ENCODE measurements at regions not wholly inside any gene's neighbourhood (a gene's known extent, or its start where the extent isn't known, plus 50 kb on each side); places are given as distances from the start of the nearest gene placed in this dataset.

GRCh38 chr11:90717522-90717921 lies 494.7 kb upstream of the CHORDC1 start:
- no peak for ATAC-seq
- no peaks in the 10 kb centered on the region for H3K27me3 ChIP-seq
- H3K27ac ChIP-seq, result no peak overlapping the region
- TF ChIP-seq POLR2A (IDR thresholded peaks at IDR 0.05), result no peak
- TF ChIP-seq CTCF (IDR thresholded peaks at IDR 0.05), result no peak
- H3K4me3 ChIP-seq, result no peak overlapping the region
- intact Hi-C loops (cut with DNase I), result no loop called here
- H3K4me1 ChIP-seq, result no peaks in the 10 kb centered on the region
- no peaks in the 10 kb centered on the region for H3K9me3 ChIP-seq
- DNase-seq, result no peak
- no peaks in the 10 kb centered on the region for H3K36me3 ChIP-seq

- intact Hi-C loops (cut with DNase I), result no loop called here
- Histone ChIP-seq H3K4me3 (no peak overlapping the region), H3K27me3 (no peaks in the 10 kb centered on the region), H3K4me1 (no peaks in the 10 kb centered on the region), H3K36me3 (no peaks in the 10 kb centered on the region), H3K27ac (no peak overlapping the region), H3K9me3 (no peaks in the 10 kb centered on the region)
- DNase-seq (no peak), ATAC-seq (no peak)
- TF ChIP-seq CTCF (IDR thresholded peaks at IDR 0.05) (no peak), POLR2A (IDR thresholded peaks at IDR 0.05) (no peak)
These were observed 482.8 kb upstream of the CHORDC1 start for GRCh38 chr11:90705661-90706060.

- no peak for DNase-seq
- intact Hi-C loops (cut with DNase I), result no loop called here
- H3K9me3 ChIP-seq, result no peaks in the 10 kb centered on the region
- no peaks in the 10 kb centered on the region for H3K4me1 ChIP-seq
- H3K27me3 ChIP-seq, result no peaks in the 10 kb centered on the region
- WGBS (ENCODE audit: insufficient coverage, low coverage, low lambda C conversion rate, missing lambda C conversion rate), result 90% methylated on average over 5 of the region's 5 CpGs
- H3K27ac ChIP-seq, result no peak overlapping the region
- no peaks in the 10 kb centered on the region for H3K36me3 ChIP-seq
- TF ChIP-seq CTCF (IDR thresholded peaks at IDR 0.05) (no peak), POLR2A (IDR thresholded peaks at IDR 0.05) (no peak)
- no peak for ATAC-seq
- no peak overlapping the region for H3K4me3 ChIP-seq
These were observed 481.7 kb upstream of the CHORDC1 start for GRCh38 chr11:90704510-90704909.

GRCh38 chr11:90701716-90702115 lies 478.9 kb upstream of the CHORDC1 start:
- Histone ChIP-seq H3K9me3 (no peaks in the 10 kb centered on the region), H3K36me3 (no peaks in the 10 kb centered on the region), H3K27me3 (no peaks in the 10 kb centered on the region), H3K4me3 (no peak overlapping the region), H3K27ac (no peak overlapping the region), H3K4me1 (no peaks in the 10 kb centered on the region)
- DNase-seq, result no peak
- ATAC-seq, result no peak
- TF ChIP-seq CTCF (IDR thresholded peaks at IDR 0.05) (no peak), POLR2A (IDR thresholded peaks at IDR 0.05) (no peak)
- 72% methylated on average over 2 of the region's 2 CpGs for WGBS (ENCODE audit: insufficient coverage, low coverage, low lambda C conversion rate, missing lambda C conversion rate)
- intact Hi-C loops (cut with DNase I), result no loop called here

GRCh38 chr11:90700789-90701439 lies 478.1 kb upstream of the CHORDC1 start:
- H3K27me3 ChIP-seq, result no peaks in the 10 kb centered on the region
- ATAC-seq (no peak), DNase-seq (no peak)
- H3K9me3 ChIP-seq, result no peaks in the 10 kb centered on the region
- H3K4me1 ChIP-seq, result no peaks in the 10 kb centered on the region
- WGBS (ENCODE audit: insufficient coverage, low coverage, low lambda C conversion rate, missing lambda C conversion rate), result 55% methylated on average over 4 of the region's 4 CpGs
- no peak overlapping the region for H3K27ac ChIP-seq
- no peaks in the 10 kb centered on the region for H3K36me3 ChIP-seq
- H3K4me3 ChIP-seq, result no peak overlapping the region
- intact Hi-C loops (cut with DNase I), result no loop called here
- TF ChIP-seq CTCF (IDR thresholded peaks at IDR 0.05), result no peak
- no peak for TF ChIP-seq POLR2A (IDR thresholded peaks at IDR 0.05)
